ENCODE measurements at regions not wholly inside any gene's neighbourhood (a gene's known extent, or its start where the extent isn't known, plus 50 kb on each side); places are given as distances from the start of the nearest gene placed in this dataset.
"Not testable (repeated sequence)": the region's sequence is repeated elsewhere in the genome, so short reads cannot be mapped to it uniquely, and the experiment has no call there.

DNA sequence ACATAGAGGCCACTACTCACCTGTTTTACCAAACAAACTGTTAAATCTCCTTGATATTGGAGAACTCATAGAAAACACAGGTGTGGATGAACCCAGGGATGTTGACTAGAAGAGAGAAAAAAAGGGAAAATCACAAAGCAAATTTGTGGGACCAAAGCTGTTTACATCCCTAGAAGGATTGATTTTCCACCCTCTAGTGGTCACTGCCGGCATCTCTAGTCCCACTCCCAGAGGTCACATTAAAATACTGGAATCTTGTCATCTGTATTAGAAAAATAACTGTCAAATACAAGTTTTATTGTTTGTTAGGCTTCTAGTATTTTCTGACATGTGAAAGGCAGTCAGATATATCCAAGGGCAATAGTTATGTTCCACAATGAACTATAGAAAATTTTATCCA is 469.7 kb downstream of the FOXD4L4 start:
- TF ChIP-seq, protein P1, sequence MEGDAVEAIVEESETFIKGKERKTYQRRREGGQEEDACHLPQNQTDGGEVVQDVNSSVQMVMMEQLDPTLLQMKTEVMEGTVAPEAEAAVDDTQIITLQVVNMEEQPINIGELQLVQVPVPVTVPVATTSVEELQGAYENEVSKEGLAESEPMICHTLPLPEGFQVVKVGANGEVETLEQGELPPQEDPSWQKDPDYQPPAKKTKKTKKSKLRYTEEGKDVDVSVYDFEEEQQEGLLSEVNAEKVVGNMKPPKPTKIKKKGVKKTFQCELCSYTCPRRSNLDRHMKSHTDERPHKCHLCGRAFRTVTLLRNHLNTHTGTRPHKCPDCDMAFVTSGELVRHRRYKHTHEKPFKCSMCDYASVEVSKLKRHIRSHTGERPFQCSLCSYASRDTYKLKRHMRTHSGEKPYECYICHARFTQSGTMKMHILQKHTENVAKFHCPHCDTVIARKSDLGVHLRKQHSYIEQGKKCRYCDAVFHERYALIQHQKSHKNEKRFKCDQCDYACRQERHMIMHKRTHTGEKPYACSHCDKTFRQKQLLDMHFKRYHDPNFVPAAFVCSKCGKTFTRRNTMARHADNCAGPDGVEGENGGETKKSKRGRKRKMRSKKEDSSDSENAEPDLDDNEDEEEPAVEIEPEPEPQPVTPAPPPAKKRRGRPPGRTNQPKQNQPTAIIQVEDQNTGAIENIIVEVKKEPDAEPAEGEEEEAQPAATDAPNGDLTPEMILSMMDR (conservative IDR thresholded peaks at IDR 0.05 in 1 of 2, IDR thresholded peaks at IDR 0.05 in 1 of 2; ENCODE audit: low read depth in 1 of 2, low read length in 2 of 2): not testable (repeated sequence)
- TF ChIP-seq EZH2 (IDR thresholded peaks at IDR 0.05; ENCODE audit: low read length, missing control alignments): not testable (repeated sequence)
